Upper lobe of left lung (tissue), 4 donors: ENCODE measurements at regions not wholly inside any gene's neighbourhood (a gene's known extent, or its start where the extent isn't known, plus 50 kb on each side); places are given as distances from the start of the nearest gene placed in this dataset.

Source experiments
- POLR2A ChIP-seq, 4 donors: fragments of 450-650 bp; IDR thresholded peaks; one replicate each; pipeline ENCODE4 v1.5.1; 2016 to 2017; ENCODE audit warnings: antibody characterized with exemption in 4 of 4, mild to moderate bottlenecking in 2 of 4
- POLR2AphosphoS5 ChIP-seq, 2 donors: sonication (generic); formaldehyde crosslinking; IDR thresholded peaks; one replicate each; pipeline ENCODE4 v1.5.1; 2017; ENCODE audit warnings: antibody characterized with exemption in 2 of 2
- TF ChIP-seq, protein P1 (sequence below), 6 experiments: fragments of 450-650 bp in 4 of 6; fragments of 200-600 bp in 2 of 6; sonication (generic) in 2 of 6; IDR thresholded peaks; one replicate each; pipeline ENCODE4 v1.5.1; 2016 to 2019; ENCODE audit warnings: antibody characterized with exemption in 6 of 6

DNA sequence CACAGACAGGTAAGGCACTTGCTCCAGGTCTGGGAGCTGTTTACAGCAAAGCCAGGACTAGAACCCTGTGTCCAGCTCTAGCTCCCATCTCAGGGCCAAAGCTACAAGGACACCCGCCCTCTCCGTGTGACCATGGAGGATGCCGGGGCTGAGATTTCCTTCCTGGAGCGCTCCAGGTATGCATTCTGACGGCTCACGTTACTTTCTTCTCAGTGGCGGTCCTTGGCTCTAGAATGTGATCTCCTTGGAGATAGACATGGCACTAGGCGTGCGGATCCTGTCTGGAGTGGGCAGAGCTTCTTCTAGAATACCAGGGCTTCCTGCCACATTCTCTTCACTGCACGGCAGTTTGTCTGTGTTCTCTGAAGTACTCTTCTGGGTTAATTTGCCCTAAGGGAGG lies 185.7 kb downstream of the OPA1 start:
- TF ChIP-seq POLR2A (IDR thresholded peaks at IDR 0.05): no peak
- TF ChIP-seq, protein P1, sequence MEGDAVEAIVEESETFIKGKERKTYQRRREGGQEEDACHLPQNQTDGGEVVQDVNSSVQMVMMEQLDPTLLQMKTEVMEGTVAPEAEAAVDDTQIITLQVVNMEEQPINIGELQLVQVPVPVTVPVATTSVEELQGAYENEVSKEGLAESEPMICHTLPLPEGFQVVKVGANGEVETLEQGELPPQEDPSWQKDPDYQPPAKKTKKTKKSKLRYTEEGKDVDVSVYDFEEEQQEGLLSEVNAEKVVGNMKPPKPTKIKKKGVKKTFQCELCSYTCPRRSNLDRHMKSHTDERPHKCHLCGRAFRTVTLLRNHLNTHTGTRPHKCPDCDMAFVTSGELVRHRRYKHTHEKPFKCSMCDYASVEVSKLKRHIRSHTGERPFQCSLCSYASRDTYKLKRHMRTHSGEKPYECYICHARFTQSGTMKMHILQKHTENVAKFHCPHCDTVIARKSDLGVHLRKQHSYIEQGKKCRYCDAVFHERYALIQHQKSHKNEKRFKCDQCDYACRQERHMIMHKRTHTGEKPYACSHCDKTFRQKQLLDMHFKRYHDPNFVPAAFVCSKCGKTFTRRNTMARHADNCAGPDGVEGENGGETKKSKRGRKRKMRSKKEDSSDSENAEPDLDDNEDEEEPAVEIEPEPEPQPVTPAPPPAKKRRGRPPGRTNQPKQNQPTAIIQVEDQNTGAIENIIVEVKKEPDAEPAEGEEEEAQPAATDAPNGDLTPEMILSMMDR (IDR thresholded peaks at IDR 0.05): no peak
- no peak for TF ChIP-seq POLR2AphosphoS5 (IDR thresholded peaks at IDR 0.05)
